ENCODE measurements at regions not wholly inside any gene's neighbourhood (a gene's known extent, or its start where the extent isn't known, plus 50 kb on each side); places are given as distances from the start of the nearest gene placed in this dataset.
A peak's percentile ranks its signal among the peaks of the same experiment; 100 is the strongest.
"Not testable (repeated sequence)": the region's sequence is repeated elsewhere in the genome, so short reads cannot be mapped to it uniquely, and the experiment has no call there.

DNA sequence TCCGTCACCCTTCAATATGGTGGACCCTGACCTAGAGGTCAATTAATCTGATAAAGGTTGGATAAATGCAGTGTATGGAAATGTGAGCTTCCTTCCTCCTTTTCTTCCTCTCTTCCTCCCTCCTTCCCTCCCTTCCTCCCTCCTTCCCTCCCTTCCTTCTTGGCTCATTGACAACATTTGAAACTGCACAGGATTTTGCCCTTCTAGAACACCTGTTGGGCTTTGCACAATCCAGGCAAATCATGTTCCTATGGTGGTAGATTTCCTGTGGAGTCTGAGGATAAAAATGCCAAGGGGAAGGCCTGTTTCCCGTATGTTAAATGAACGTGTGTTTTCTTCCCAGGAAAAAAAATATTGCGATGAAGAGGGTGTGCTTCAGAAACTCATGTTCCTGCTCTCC lies 642.8 kb downstream of the EPM2A start:
- no peak for DNase-seq

DNA sequence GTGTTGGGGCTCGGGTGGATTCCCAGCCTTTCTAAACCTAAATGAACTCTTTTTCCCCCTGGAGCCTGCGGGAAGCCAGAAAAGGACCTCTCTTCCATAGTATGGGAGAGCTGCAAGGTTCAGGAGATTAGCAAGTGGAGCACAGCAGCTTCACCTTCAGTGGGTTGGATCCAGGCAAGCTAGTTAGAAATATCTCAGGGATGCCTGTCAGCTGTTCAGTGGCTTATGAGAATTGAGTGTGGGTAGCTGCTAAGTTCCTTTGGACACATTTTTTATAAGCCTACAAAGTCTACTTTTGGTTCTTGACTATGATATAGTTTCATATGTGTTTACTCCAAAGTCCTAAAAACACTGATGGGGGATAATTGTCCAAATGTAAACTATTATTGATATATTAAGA lies 642.1 kb downstream of the EPM2A start:
- DNase-seq = no peak

- DNase-seq = no peak
Measured at GRCh38 chr6:145096846-145097245, 638.5 kb downstream of the EPM2A start.

DNA sequence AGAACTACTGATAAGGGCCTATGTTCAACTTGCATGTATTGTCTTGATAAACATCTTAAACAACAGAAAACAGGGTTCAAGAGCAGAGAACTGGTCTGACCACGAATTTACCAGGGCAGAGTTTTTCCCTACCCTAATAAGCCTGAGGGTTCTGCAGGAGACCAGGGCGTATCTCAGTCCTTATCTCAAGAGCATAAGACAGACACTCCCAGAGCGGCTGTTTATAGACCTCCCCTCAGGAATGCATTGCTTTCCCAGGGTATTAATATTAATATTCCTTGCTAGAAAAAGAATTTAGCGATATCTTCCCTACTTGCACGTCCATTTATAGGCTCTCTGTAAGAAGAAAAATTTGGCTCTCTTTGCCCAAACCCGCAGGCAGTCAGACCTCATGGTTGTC lies 637.2 kb downstream of the EPM2A start:
- not testable (repeated sequence) for DNase-seq

DNA sequence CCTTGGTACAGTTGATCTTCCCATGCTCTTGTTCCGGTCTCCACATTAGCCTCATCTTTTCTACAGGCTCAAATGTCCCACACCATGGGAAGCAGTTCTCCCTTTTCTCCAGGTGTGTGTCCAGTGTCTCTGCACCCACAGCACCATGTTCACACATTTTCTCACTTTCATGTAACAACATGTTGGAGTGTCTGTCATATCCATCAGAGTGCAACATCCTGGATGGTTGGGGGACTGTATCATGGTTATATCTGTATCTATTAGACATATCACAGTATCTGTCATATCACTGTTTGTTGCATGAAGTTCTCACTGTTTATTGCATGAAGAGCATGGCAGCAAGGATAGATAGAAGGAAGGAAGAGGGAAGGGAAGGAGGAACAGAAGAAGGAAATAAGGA lies 635.6 kb downstream of the EPM2A start:
- no peak for DNase-seq

GRCh38 chr6:145110109-145110508 lies 625.2 kb downstream of the EPM2A start:
- no peak for DNase-seq

DNA sequence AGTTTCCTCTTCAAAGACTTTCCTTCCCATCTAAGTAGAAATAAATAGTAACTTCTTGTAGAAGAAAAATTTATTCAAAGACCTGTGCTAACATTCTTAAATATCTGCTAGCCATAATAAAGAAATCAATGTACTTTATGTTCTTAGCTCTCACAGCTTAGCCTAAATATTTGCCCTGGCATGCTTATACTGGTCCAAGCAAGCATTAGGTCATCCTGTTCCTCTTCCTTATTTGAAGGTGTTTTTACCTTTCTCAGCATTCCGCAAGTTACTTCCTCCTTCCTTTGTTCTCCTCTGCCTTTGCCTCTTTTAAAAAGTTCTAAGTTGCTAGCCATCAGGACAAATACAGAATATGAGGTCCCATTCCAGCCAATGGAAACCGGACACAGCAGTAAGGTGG lies 623.9 kb downstream of the EPM2A start:
- not testable (repeated sequence) for DNase-seq

DNA sequence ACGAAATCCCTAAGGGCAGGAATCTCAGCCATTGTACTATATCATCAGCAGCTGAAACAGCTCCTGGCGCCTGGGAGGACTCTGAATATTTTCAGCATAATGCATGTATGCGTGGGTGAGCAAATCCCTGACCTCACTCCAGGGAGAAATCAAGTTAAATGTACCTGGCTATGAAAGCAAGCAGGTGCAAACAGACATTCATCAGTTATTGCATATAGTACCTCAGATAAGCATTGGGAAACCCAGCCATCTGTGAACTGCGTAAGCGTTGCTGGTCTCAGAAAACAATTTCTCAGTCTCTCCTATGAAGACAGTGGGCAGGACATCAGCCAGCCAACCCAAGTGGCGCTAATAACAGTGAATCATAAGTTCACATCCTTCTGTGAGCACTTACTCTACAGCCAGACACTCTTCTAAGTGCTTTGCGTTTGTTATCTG lies 622.6 kb downstream of the EPM2A start:
- DNase-seq = no peak

- DNase-seq = no peak
Measured at GRCh38 chr6:145115638-145116037, 619.7 kb downstream of the EPM2A start.

- no peak for DNase-seq
Measured at GRCh38 chr6:145116591-145117178, 618.6 kb downstream of the EPM2A start.

GRCh38 chr6:145118224-145118623 lies 617.1 kb downstream of the EPM2A start:
- no peak for DNase-seq

- no peak for DNase-seq
Measured at GRCh38 chr6:145119081-145119480, 616.2 kb downstream of the EPM2A start.

DNA sequence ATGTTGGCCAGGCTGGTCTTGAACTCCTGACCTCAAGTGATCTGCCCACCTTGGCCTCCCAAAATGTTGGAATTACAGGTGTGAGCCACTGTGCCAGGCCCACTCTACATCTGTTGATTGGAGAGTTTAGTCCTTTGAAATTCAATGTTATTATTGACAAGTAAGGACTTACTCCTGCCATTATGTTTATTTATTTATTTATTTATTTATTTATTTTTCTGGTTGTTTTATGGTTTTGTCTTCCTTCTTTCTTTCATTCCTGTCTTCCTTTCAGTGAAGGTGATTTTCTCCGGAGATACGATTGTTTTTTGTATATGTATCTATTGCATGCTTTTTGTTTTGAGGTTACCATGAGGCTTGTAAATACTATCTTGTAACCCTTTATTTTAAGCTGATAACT lies 602.6 kb downstream of the EPM2A start:
- DNase-seq = no peak

- no peak for DNase-seq
Measured at GRCh38 chr6:145135702-145136101, 599.6 kb downstream of the EPM2A start.

- DNase-seq = no peak
Measured at GRCh38 chr6:145137425-145137824, 597.9 kb downstream of the EPM2A start.

DNA sequence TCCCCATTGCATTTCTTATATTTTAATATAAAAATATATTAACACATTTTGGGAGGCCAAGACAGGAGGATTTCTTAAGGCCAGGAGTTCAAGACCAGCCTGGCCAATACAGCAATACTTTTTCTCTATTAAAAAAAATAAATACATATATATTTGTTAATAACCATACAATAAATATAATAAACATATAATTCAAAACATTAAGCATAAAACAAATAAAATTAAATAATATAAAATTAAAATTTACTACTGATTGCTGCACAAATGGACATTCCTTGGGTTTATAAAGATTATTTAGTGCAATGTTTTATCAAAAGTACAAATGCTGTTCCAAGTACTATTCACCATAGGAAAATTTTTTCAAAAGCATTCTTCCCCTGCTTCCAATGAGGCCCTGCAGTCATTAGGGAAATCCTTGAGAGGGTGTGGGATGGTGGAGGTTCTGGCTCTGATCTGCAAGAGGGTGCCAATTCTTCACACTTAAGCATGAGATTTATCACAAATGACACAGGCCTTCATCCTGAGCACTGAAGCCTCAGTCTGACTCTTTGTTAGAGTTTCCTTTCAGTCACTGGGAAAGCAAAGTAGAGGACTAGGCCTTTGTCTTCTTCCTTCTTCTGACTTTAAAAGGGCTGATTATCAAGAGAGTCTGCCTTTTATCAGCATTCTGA lies 596.7 kb downstream of the EPM2A start:
- no peak for DNase-seq

DNA sequence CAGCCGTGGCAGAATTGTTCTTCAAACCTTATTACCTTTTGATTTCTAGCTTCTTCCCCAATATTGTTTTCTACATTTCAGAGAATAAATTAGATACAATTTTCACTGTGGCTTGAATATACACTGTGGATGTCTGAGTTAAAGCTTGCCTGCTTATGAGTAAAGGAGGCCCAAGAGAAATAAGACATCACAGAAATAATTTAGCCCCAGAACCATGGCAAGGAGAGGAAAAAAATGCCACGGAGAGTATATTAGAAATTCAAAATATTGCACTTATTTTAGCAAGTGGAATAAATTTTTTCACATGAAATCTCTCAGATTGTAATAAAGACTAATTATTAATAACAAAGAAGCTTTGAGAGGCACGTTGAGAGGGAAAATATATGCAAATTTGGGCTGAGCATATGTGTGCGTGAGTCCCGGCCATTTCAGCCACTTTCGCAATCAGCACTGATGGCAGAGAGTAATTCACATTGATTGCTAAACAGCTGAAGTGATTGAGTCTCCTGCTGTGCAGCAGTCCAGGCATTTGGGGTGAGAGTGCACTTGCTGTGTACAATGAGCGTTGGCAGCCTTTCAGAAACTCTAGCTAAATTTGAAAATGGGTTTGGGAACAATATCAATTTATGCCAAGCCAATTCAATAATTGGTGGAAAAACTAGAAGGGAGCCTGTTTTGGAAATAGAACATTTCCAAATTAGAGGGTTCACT lies 596.0 kb downstream of the EPM2A start:
- peak; percentile 44 for DNase-seq

DNA sequence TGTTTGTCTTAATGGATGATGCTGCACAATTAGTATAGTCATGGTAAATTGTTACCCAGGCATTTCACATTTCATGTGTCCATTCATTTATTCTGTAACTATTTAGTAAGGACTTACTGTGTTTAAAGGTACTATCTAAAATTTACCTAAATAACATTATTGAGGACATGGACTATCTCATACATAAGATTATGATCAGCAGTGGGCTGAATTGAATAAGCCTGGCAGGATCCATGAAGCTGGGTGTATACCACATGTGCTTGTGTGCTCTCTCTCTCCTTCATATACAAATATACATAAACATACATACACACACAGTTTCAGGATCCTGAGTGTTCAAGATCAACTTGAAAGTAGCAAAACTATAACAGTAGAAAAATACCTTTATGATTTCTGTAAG lies 595.4 kb downstream of the EPM2A start:
- no peak for DNase-seq

DNA sequence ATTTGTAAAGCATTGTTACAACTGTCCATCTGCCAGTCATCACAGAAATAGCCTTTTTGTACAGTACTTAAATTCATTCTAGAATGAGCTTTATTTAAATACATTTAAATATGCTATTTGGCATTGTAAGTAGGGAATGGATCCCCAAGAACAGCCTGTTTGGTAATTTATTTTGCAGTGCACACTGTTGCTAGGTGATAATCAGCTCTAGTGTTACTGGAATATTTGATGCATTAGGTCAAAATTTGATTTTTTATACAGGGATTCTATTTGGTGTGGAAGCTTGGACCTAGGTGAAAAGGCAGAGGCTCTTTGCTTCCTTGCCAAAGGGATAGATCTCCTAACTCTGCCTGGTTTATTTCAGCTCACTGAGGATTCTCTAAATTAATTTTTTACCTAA lies 593.7 kb downstream of the EPM2A start:
- DNase-seq = no peak

- DNase-seq = no peak
Measured at GRCh38 chr6:145142958-145143357, 592.4 kb downstream of the EPM2A start.

DNA sequence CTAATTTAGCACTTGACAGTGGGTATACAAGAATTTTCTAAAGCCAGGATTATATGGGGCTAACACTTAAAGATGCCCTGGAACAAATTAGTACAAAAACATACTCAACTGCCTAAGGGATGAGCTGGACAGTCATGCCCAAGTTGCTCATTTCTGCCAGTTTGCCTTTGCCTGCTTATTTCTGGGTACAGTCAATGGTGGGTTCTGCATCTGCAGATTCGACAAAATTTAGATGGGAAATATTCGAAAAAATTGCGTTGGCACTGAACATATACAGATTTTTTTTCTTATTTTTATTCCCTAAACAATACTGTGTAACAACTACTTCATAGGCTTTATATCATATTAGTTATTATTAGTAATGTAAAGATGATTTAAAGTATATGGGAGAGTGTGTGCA lies 591.9 kb downstream of the EPM2A start:
- DNase-seq = no peak

GRCh38 chr6:145147559-145147958 lies 587.8 kb downstream of the EPM2A start:
- DNase-seq = no peak

- no peak for DNase-seq
Measured at GRCh38 chr6:145147981-145148749, 587.2 kb downstream of the EPM2A start.

- DNase-seq = no peak
Measured at GRCh38 chr6:145148776-145149175, 586.5 kb downstream of the EPM2A start.

Measured in NCI-H1092 (cell line).